Hematopoietic multipotent progenitor cell treated with erythropoietin and hydrocortisone succinate and interleukin-3 and kit ligand, for 15 days (in vitro differentiated cells): ENCODE measurements at regions not wholly inside any gene's neighbourhood (a gene's known extent, or its start where the extent isn't known, plus 50 kb on each side); places are given as distances from the start of the nearest gene placed in this dataset.
"Not testable (repeated sequence)": the region's sequence is repeated elsewhere in the genome, so short reads cannot be mapped to it uniquely, and the experiment has no call there.

Experiments used
- DNase-seq: peaks from one replicate; pipeline ENCODE4 v3.0.0-alpha.2; 2015; ENCODE audit warnings: low spot score

- DNase-seq: not testable (repeated sequence)
Measured at GRCh38 chr7:65510187-65510538, 136.5 kb downstream of the ZNF92 start.

- DNase-seq: not testable (repeated sequence)
Measured at GRCh38 chr7:65519751-65520150, 146.1 kb downstream of the ZNF92 start.

- DNase-seq: not testable (repeated sequence)
Measured at GRCh38 chr7:65545465-65546161, 172.0 kb downstream of the ZNF92 start.

GRCh38 chr7:65549589-65550443, 176.2 kb downstream of the ZNF92 start:
- DNase-seq: not testable (repeated sequence)

- not testable (repeated sequence) for DNase-seq
Measured at GRCh38 chr7:65550444-65550809, 176.8 kb downstream of the ZNF92 start.

- DNase-seq: not testable (repeated sequence)
Measured at GRCh38 chr7:65551042-65551441, 177.4 kb downstream of the ZNF92 start.

GRCh38 chr7:65554553-65555476, 181.2 kb downstream of the ZNF92 start:
- not testable (repeated sequence) for DNase-seq

GRCh38 chr7:65558584-65558983, 184.9 kb downstream of the ZNF92 start:
- not testable (repeated sequence) for DNase-seq

GRCh38 chr7:65561786-65562372, 188.2 kb downstream of the ZNF92 start:
- DNase-seq: not testable (repeated sequence)

GRCh38 chr7:65562522-65562921, 188.9 kb downstream of the ZNF92 start:
- not testable (repeated sequence) for DNase-seq

GRCh38 chr7:65563333-65563732, 189.7 kb downstream of the ZNF92 start:
- not testable (repeated sequence) for DNase-seq

- not testable (repeated sequence) for DNase-seq
Measured at GRCh38 chr7:65568226-65568625, 194.6 kb downstream of the ZNF92 start.

GRCh38 chr7:65570990-65571389, 197.3 kb downstream of the ZNF92 start:
- not testable (repeated sequence) for DNase-seq

GRCh38 chr7:65572581-65572980, 198.9 kb downstream of the ZNF92 start:
- not testable (repeated sequence) for DNase-seq

GRCh38 chr7:65576370-65576769, 202.7 kb downstream of the ZNF92 start:
- not testable (repeated sequence) for DNase-seq

GRCh38 chr7:65582518-65583119, 209.0 kb downstream of the ZNF92 start:
- not testable (repeated sequence) for DNase-seq

- not testable (repeated sequence) for DNase-seq
Measured at GRCh38 chr7:65602495-65602894, 228.8 kb downstream of the ZNF92 start.

- no peak for DNase-seq
Measured at GRCh38 chr7:65609131-65609530, 235.5 kb downstream of the ZNF92 start.

- not testable (repeated sequence) for DNase-seq
Measured at GRCh38 chr7:65613644-65614289, 240.1 kb downstream of the ZNF92 start.

- not testable (repeated sequence) for DNase-seq
Measured at GRCh38 chr7:65616111-65616510, 242.5 kb downstream of the ZNF92 start.

GRCh38 chr7:65620216-65620615, 246.6 kb downstream of the ZNF92 start:
- not testable (repeated sequence) for DNase-seq
